ENCODE measurements at regions not wholly inside any gene's neighbourhood (a gene's known extent, or its start where the extent isn't known, plus 50 kb on each side); places are given as distances from the start of the nearest gene placed in this dataset.

DNA sequence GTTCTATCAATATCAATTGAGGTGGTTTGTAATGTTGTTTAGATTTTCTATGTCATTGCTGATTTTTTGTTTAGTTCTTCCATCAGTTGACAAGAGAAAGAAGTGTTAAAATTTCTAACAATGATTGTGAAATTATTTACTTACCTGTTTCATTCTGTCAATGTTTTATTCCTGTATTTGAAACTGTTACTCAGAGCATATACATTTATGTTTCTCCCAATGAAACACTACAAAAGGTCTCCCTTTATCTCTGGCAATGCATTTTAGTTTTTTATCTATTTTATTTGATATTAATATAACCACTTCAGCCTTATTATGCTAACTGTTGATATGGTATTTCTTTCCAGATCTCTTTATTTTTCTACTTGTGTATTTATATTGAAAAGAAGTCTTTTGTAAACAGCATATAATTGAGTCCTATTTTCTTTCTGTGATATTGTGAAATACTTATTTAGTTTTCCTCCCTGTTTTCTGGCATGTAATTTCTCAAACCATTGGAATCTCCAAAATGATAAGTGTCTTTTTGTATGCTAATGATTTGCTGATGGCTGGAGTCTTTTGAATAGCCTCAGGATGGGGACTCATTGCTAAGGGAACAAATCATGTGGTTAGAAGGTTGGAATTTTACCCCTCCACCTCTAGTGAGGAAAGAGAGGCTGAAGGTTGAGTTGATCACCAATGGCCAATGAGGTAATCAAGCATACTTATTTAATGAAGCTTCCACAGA, 122.0 kb downstream of the ADSS2 start:
- TF ChIP-seq, protein P1, sequence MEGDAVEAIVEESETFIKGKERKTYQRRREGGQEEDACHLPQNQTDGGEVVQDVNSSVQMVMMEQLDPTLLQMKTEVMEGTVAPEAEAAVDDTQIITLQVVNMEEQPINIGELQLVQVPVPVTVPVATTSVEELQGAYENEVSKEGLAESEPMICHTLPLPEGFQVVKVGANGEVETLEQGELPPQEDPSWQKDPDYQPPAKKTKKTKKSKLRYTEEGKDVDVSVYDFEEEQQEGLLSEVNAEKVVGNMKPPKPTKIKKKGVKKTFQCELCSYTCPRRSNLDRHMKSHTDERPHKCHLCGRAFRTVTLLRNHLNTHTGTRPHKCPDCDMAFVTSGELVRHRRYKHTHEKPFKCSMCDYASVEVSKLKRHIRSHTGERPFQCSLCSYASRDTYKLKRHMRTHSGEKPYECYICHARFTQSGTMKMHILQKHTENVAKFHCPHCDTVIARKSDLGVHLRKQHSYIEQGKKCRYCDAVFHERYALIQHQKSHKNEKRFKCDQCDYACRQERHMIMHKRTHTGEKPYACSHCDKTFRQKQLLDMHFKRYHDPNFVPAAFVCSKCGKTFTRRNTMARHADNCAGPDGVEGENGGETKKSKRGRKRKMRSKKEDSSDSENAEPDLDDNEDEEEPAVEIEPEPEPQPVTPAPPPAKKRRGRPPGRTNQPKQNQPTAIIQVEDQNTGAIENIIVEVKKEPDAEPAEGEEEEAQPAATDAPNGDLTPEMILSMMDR (conservative IDR thresholded peaks at IDR 0.05), result no peak
- TF ChIP-seq ZFX (IDR thresholded peaks at IDR 0.05), result no peak

Measured in C4-2B (cell line).